ENCODE measurements at regions not wholly inside any gene's neighbourhood (a gene's known extent, or its start where the extent isn't known, plus 50 kb on each side); places are given as distances from the start of the nearest gene placed in this dataset.

DNA sequence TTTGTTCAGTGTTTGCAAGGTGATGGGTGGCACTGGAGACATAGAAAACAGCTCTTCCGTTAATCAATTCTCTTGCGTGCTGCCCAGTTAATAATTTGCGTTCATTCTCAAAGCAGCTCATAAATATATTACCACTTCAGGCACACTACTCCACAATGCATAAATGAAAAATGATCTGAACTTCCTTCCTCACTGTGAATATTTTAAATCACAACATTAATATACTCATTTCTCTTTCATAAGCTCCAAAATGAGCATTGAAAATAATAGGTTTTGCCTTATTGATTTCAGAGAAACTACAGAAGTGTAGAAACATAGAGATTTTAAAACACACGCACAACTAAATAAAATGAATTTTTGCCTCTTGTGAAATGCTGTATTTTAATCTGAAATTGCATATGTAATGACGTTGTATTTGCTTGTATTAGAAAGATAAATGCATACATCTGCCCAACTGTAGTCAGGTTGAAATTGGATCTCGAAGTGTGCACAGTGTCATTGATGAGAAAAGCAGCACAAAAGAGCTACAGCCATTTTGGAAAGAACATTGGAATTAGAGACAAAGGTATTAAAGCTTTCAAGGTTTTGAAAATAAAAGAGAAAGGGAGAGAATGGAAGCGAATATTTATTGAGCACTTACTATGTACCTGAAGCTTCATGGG, 350.5 kb downstream of the LPIN1 start:
- Mint-ChIP-seq H3K27ac (no peak overlapping the region), H3K27me3 (ENCODE audit: insufficient read depth, low read depth) (no peaks in the 10 kb centered on the region), H3K9me3 (no peaks in the 10 kb centered on the region), H3K4me3 (no peak overlapping the region), H3K4me1 (peaks cover 13% of the 10 kb centered on the region), H3K36me3 (no peaks in the 10 kb centered on the region)
- Histone ChIP-seq H3K9me3 (ENCODE audit: low read depth) (no peaks in the 10 kb centered on the region), H4K20me1 (ENCODE audit: low read depth) (no peaks in the 10 kb centered on the region), H3K9ac (no peak overlapping the region), H2AFZ (replicated peaks) (peak overlapping the region; percentile 83), H3K79me2 (ENCODE audit: low read depth) (no peaks in the 10 kb centered on the region), H3K36me3 (no peaks in the 10 kb centered on the region), H3K27me3 (no peaks in the 10 kb centered on the region), H3K4me3 (no peak overlapping the region), H3K27ac (no peak overlapping the region), H3K4me2 (peak overlapping the region; percentile 37), H3K4me1 (peaks cover 10% of the 10 kb centered on the region), H3F3A (ENCODE audit: low read depth) (no peaks in the 10 kb centered on the region)
- DNase-seq (ENCODE audit: low spot score): no peak
- TF ChIP-seq, protein P1, sequence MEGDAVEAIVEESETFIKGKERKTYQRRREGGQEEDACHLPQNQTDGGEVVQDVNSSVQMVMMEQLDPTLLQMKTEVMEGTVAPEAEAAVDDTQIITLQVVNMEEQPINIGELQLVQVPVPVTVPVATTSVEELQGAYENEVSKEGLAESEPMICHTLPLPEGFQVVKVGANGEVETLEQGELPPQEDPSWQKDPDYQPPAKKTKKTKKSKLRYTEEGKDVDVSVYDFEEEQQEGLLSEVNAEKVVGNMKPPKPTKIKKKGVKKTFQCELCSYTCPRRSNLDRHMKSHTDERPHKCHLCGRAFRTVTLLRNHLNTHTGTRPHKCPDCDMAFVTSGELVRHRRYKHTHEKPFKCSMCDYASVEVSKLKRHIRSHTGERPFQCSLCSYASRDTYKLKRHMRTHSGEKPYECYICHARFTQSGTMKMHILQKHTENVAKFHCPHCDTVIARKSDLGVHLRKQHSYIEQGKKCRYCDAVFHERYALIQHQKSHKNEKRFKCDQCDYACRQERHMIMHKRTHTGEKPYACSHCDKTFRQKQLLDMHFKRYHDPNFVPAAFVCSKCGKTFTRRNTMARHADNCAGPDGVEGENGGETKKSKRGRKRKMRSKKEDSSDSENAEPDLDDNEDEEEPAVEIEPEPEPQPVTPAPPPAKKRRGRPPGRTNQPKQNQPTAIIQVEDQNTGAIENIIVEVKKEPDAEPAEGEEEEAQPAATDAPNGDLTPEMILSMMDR (IDR thresholded peaks at IDR 0.05): no peak
- TF ChIP-seq EZH2 (IDR thresholded peaks at IDR 0.05) (no peak), EZH2phosphoT487 (IDR thresholded peaks at IDR 0.05) (no peak)

DNA sequence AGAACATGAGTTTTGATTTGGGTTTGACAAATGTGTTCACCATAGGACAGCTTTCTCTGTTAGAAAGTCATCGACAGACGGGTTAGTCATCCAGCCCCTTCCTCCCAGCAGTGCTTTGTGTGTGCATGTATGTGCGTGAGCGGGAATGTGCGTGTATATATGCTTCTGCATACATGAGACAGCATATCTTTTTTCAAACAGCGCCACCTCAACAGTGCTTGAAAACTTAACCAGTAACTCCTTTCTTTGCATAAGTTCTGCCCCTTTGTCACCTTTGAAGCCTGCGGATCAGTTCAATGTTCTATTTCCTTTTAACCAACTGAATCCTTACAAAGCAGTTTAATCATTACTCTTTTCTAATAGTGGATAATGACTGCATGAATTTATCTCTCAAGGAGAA, 351.4 kb downstream of the LPIN1 start:
- no peaks in the 10 kb centered on the region for H3K9me3 ChIP-seq (ENCODE audit: low read depth)
- no peak overlapping the region for H3K27ac Mint-ChIP-seq
- no peak overlapping the region for H3K27ac ChIP-seq
- no peaks in the 10 kb centered on the region for H3K27me3 Mint-ChIP-seq (ENCODE audit: insufficient read depth, low read depth)
- peaks cover 13% of the 10 kb centered on the region for H3K4me1 Mint-ChIP-seq
- H3K36me3 Mint-ChIP-seq: no peaks in the 10 kb centered on the region
- no peak overlapping the region for H3K9ac ChIP-seq
- H3K36me3 ChIP-seq: no peaks in the 10 kb centered on the region
- no peaks in the 10 kb centered on the region for H3K27me3 ChIP-seq
- H3K4me1 ChIP-seq: peaks cover 10% of the 10 kb centered on the region
- H3K79me2 ChIP-seq (ENCODE audit: low read depth): no peaks in the 10 kb centered on the region
- H2AFZ ChIP-seq (replicated peaks): no peak overlapping the region
- no peak overlapping the region for H3K4me3 Mint-ChIP-seq
- H3F3A ChIP-seq (ENCODE audit: low read depth): no peaks in the 10 kb centered on the region
- H3K4me2 ChIP-seq: no peak overlapping the region
- H4K20me1 ChIP-seq (ENCODE audit: low read depth): no peaks in the 10 kb centered on the region
- TF ChIP-seq, protein P1 (IDR thresholded peaks at IDR 0.05): no peak
- TF ChIP-seq EZH2phosphoT487 (IDR thresholded peaks at IDR 0.05): no peak
- TF ChIP-seq EZH2 (IDR thresholded peaks at IDR 0.05): no peak
- H3K4me3 ChIP-seq: no peak overlapping the region
- no peak for DNase-seq (ENCODE audit: low spot score)
- H3K9me3 Mint-ChIP-seq: no peaks in the 10 kb centered on the region

DNA sequence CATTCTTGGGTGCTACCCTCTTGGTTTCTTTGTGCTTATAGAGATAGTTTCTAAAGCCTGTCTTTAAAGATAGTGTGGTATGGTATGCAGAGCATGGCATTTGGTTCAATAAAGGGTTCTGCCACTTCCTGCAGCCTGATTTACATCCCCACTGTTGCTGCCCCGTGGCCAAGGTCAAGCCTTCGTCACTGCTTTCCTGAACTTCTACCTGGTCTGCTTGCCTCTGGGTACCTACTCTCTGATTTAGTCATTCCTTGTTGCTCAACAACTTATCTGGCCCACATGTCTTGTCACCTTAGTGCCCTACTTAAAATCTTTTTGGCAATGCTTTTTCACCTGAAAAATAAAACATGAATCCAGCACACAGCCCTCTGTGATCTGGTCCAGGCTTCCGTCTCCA, 352.9 kb downstream of the LPIN1 start:
- H3K27me3 Mint-ChIP-seq (ENCODE audit: insufficient read depth, low read depth): no peaks in the 10 kb centered on the region
- no peak overlapping the region for H3K27ac Mint-ChIP-seq
- no peak for DNase-seq (ENCODE audit: low spot score)
- H3K4me3 Mint-ChIP-seq: no peak overlapping the region
- TF ChIP-seq EZH2phosphoT487 (IDR thresholded peaks at IDR 0.05) (no peak), EZH2 (IDR thresholded peaks at IDR 0.05) (no peak)
- TF ChIP-seq, protein P1 (IDR thresholded peaks at IDR 0.05): no peak
- no peak overlapping the region for H2AFZ ChIP-seq (replicated peaks)
- no peak overlapping the region for H3K4me2 ChIP-seq
- no peak overlapping the region for H3K27ac ChIP-seq
- H3K9me3 ChIP-seq (ENCODE audit: low read depth): no peaks in the 10 kb centered on the region
- H3K36me3 Mint-ChIP-seq: no peaks in the 10 kb centered on the region
- peaks cover 10% of the 10 kb centered on the region for H3K4me1 ChIP-seq
- no peak overlapping the region for H3K4me3 ChIP-seq
- H3K9ac ChIP-seq: no peak overlapping the region
- no peaks in the 10 kb centered on the region for H3K79me2 ChIP-seq (ENCODE audit: low read depth)
- H3F3A ChIP-seq (ENCODE audit: low read depth): no peaks in the 10 kb centered on the region
- no peaks in the 10 kb centered on the region for H4K20me1 ChIP-seq (ENCODE audit: low read depth)
- H3K36me3 ChIP-seq: no peaks in the 10 kb centered on the region
- H3K27me3 ChIP-seq: no peaks in the 10 kb centered on the region
- H3K4me1 Mint-ChIP-seq: peaks cover 13% of the 10 kb centered on the region
- H3K9me3 Mint-ChIP-seq: no peaks in the 10 kb centered on the region
